K562 (cell line): ENCODE measurements at regions not wholly inside any gene's neighbourhood (a gene's known extent, or its start where the extent isn't known, plus 50 kb on each side); places are given as distances from the start of the nearest gene placed in this dataset.

ENCODE experiments used
- ATAC-seq: fragments of 200-7000 bp; cut with Tn5 transposase; 3 replicates; pipeline ENCODE4 v1.9.1; 2020; ENCODE audit warnings: moderate library complexity
- BruUV-seq: library from RNA; stranded (reverse); fragments of 400-500 nt; replicated peaks from 2 replicates; lab custom pipeline; 2021; lab: Mats Ljungman, UMichigan
- CTCF ChIA-PET: fragments of 300-600 bp; formaldehyde crosslinking; extraction: SDS; loops from one replicate; lab custom pipeline; 2021; ENCODE audit warnings: low intra/inter-chr PET ratio; lab: Yijun Ruan, JAX
- POLR2A ChIA-PET: fragments of 300-600, 350-650 bp; sonication (Branson Sonifier 250); formaldehyde crosslinking; extraction: SDS; loops from one replicate; lab custom pipeline; 2021; ENCODE audit warnings: antibody characterized with exemption, inconsistent platforms; lab: Yijun Ruan, JAX
- DNase-seq, 4 experiments: peaks; one replicate each; pipeline versions ENCODE4 v3.0.0 to v3.0.0-alpha.2; 2011 to 2018; ENCODE audit warnings: low spot score in 3 of 4, mixed read lengths in 3 of 4; ENCODE audit errors: extremely low read depth in 1 of 4
- FAIRE-seq: peaks from 2 replicates; lab custom pipeline; 2011; peaks lifted over from hg19 to GRCh38; lab: Jason Lieb, UNC
- H2AFZ ChIP-seq: 2 replicates; pipeline ENCODE4 v1.6.0; 2011; ENCODE audit warnings: low read depth, low read length, control low read depth, inconsistent platforms
- H3K27ac ChIP-seq: fragments of 200-600 bp; 3 replicates; pipeline ENCODE4 v1.8.0; 2011; ENCODE audit warnings: low read depth, mild to moderate bottlenecking, control low read depth, inconsistent platforms, low read length, moderate library complexity, mixed read lengths; ENCODE audit errors: extremely low read depth
- H3K27me3 ChIP-seq, 2 experiments: fragments of 300-600 bp in 1 of 2; 2 replicates in 1 of 2; 3 replicates in 1 of 2; pipeline versions ENCODE4 v1.6.0 to v1.8.0; 2011; ENCODE audit warnings: inconsistent platforms in 2 of 2, low read length in 2 of 2, mild to moderate bottlenecking in 1 of 2, mixed read lengths in 1 of 2, moderate library complexity in 1 of 2; ENCODE audit not compliant: control insufficient read depth in 2 of 2, insufficient read depth in 2 of 2
- H3K36me3 ChIP-seq: fragments of 300-600 bp; 3 replicates; pipeline ENCODE4 v1.8.0; 2011; ENCODE audit warnings: mild to moderate bottlenecking, low read length, inconsistent platforms; ENCODE audit not compliant: control insufficient read depth, insufficient read depth
- H3K4me1 ChIP-seq, 2 experiments: fragments of 200-600 bp in 1 of 2; replicated peaks in 1 of 2; 2 replicates in 1 of 2; 3 replicates in 1 of 2; pipeline versions ENCODE4 v1.5.1 to v1.8.0; 2011; ENCODE audit warnings: inconsistent platforms in 2 of 2, low read length in 2 of 2, mild to moderate bottlenecking in 1 of 2, mixed read lengths in 1 of 2, moderate library complexity in 1 of 2; ENCODE audit not compliant: control insufficient read depth in 2 of 2, insufficient read depth in 2 of 2
- H3K4me2 ChIP-seq: 2 replicates; pipeline ENCODE4 v1.6.1; 2011; ENCODE audit warnings: low read length, control low read depth, inconsistent platforms, mixed read lengths; ENCODE audit not compliant: insufficient read depth
- H3K4me3 ChIP-seq: fragments of 200-600 bp; sonication (generic), shearing (Covaris generic); 2 replicates; pipeline ENCODE4 v1.5.1; 2016; ENCODE audit warnings: control low read depth, inconsistent platforms
- H3K79me2 ChIP-seq: fragments of 200-600 bp; 3 replicates; pipeline ENCODE4 v1.8.0; 2011; ENCODE audit warnings: low read length, inconsistent platforms; ENCODE audit not compliant: control insufficient read depth, insufficient read depth
- H3K9ac ChIP-seq, 2 experiments: 2 replicates each; pipeline versions ENCODE4 v1.6.0 to v1.6.1; 2011; ENCODE audit warnings: low read depth in 2 of 2, low read length in 2 of 2, control low read depth in 1 of 2, inconsistent platforms in 1 of 2, mild to moderate bottlenecking in 1 of 2, mixed read lengths in 1 of 2; ENCODE audit not compliant: insufficient read depth in 1 of 2
- H3K9me1 ChIP-seq: one replicate; pipeline ENCODE4 v1.6.0; 2011; ENCODE audit warnings: inconsistent platforms, mild to moderate bottlenecking, low read length, moderate library complexity; ENCODE audit not compliant: control insufficient read depth, insufficient read depth
- H3K9me3 ChIP-seq: replicated peaks from 2 replicates; pipeline ENCODE4 v1.5.1; 2011; ENCODE audit warnings: low read depth, low read length, inconsistent platforms; ENCODE audit not compliant: control insufficient read depth, insufficient read depth
- H4K20me1 ChIP-seq: replicated peaks from 2 replicates; pipeline ENCODE4 v1.6.1; 2011; ENCODE audit warnings: low read length, inconsistent platforms, mixed read lengths; ENCODE audit not compliant: control insufficient read depth, insufficient read depth
- FOXK1 ChIP-seq: sonication (generic); formaldehyde crosslinking; IDR thresholded peaks from 2 replicates; pipeline ENCODE4 v1.8.0; 2022; ENCODE audit warnings: missing genetic modification reagents, mild to moderate bottlenecking, borderline replicate concordance
- MECOM ChIP-seq: fragments of 250-450 bp; sonication (Bioruptor Pico); IDR thresholded peaks from 2 replicates; pipeline ENCODE4 v1.8.0; 2022; ENCODE audit warnings: inconsistent platforms
- MXD1 ChIP-seq: fragments of 250-450 bp; sonication (Bioruptor Pico); IDR thresholded peaks from 2 replicates; pipeline ENCODE4 v1.8.0; 2021; ENCODE audit warnings: borderline replicate concordance, mild to moderate bottlenecking, moderate library complexity; ENCODE audit not compliant: poor library complexity, severe bottlenecking
- NKRF ChIP-seq: fragments of 450-650 bp; IDR thresholded peaks from 2 replicates; pipeline ENCODE4 v1.6.1; 2016; ENCODE audit warnings: borderline replicate concordance
- PCBP2 ChIP-seq: fragments of 200-400 bp; formaldehyde crosslinking; IDR thresholded peaks from 2 replicates; pipeline ENCODE4 v1.6.1; 2018; ENCODE audit warnings: low read length, low read depth, mild to moderate bottlenecking, moderate library complexity; ENCODE audit not compliant: poor library complexity, severe bottlenecking
- PREB ChIP-seq: sonication (generic); formaldehyde crosslinking; IDR thresholded peaks from 2 replicates; pipeline ENCODE4 v1.8.1; 2023; ENCODE audit warnings: mild to moderate bottlenecking, missing genetic modification reagents
- RFX1 ChIP-seq: fragments of 450-650 bp; IDR thresholded peaks from 2 replicates; pipeline ENCODE4 v1.6.1; 2016; ENCODE audit warnings: mild to moderate bottlenecking, moderate library complexity
- SMAD1 ChIP-seq: fragments of 150-350 bp; IDR thresholded peaks from 2 replicates; pipeline ENCODE4 v1.6.1; 2014; ENCODE audit warnings: low read length, low read depth; ENCODE audit not compliant: partially characterized antibody
- TAL1 ChIP-seq: fragments of 450-650 bp; IDR thresholded peaks from 2 replicates; pipeline ENCODE4 v1.6.1; 2016; ENCODE audit warnings: mild to moderate bottlenecking
- WHSC1 ChIP-seq: IDR thresholded peaks from one replicate; pipeline ENCODE4 v1.6.1; 2012; ENCODE audit warnings: low read length, control low read depth, inconsistent platforms
- ZNF239 ChIP-seq: fragments of 250-450 bp; sonication (Bioruptor Pico); IDR thresholded peaks from 2 replicates; pipeline ENCODE4 v1.4.0; 2020; ENCODE audit warnings: mild to moderate bottlenecking
- ZNF740 ChIP-seq, 3 experiments: fragments of 200-800 bp in 1 of 3; sonication (Bioruptor generic) in 1 of 3; sonication (generic) in 1 of 3; formaldehyde crosslinking in 1 of 3; IDR thresholded peaks; 2 replicates each; pipeline versions ENCODE4 v1.6.1 to v1.8.0; 2016 to 2022; ENCODE audit warnings: mild to moderate bottlenecking in 2 of 3, missing compliant biosample characterization in 2 of 3, missing genetic modification characterization in 2 of 3, missing genetic modification reagents in 1 of 3
- ZNF830 ChIP-seq: fragments of 250-450 bp; sonication (Bioruptor Pico); IDR thresholded peaks from 2 replicates; pipeline ENCODE4 v1.5.0; 2021; ENCODE audit warnings: mild to moderate bottlenecking
- WGBS: fragments of 100-300 bp; shearing (Covaris generic); methylation state at CpG from one replicate; pipeline ENCODE4 v1.1.6; 2016; ENCODE audit warnings: low coverage, mixed read lengths; ENCODE audit not compliant: insufficient coverage; ENCODE audit errors: missing lambda C conversion rate; 5-methylcytosine and 5-hydroxymethylcytosine counted together
- in situ Hi-C: fragments of 300-500 bp; cut with MboI; formaldehyde crosslinking; loops from 4 replicates; pipeline ENCODE4 v1.15.0; 2018; ENCODE audit warnings: inconsistent platforms, mixed read lengths
- intact Hi-C: fragments of 100-400 bp; cut with micrococcal nuclease; formaldehyde crosslinking; loops from 2 replicates; pipeline ENCODE4 v1.14.2; 2022

GRCh38 chr2:30351116-30351515, 95.9 kb upstream of the LCLAT1 start:
- no peak for FAIRE-seq
- 8% methylated on average over 9 of the region's 9 CpGs for WGBS
- ATAC-seq: no peak
- Histone ChIP-seq H3K4me1 (no peaks in the 10 kb centered on the region; a peak in 1 of 5 replicates), H3K79me2 (no peaks in the 10 kb centered on the region), H3K4me3 (no peak overlapping the region), H3K9ac (no peak overlapping the region), H3K36me3 (no peaks in the 10 kb centered on the region), H3K27me3 (peaks cover 10 to 48% of the 10 kb centered on the region in 2 experiments), H3K27ac (no peak overlapping the region), H3K9me3 (no peaks in the 10 kb centered on the region), H3K9me1 (no peaks in the 10 kb centered on the region), H3K4me2 (no peak overlapping the region), H2AFZ (no peak overlapping the region), H4K20me1 (0 out of 2 replicates have a peak, but pooled peaks cover 2% of the 10 kb centered on the region)
- no TSS peak for BruUV-seq
- in situ Hi-C loops: no loop called here
- intact Hi-C loops: no loop called here
- ChIA-PET POLR2A (interaction anchor here (1.4 kb wide), 1 partner anchor 11 kb away, joined by 3 read pairs; no protein-coding TSS in a partner anchor), CTCF (no interaction called here)
- DNase-seq: no peak
- TF ChIP-seq WHSC1: no peak
- no peak for TF ChIP-seq SMAD1
- no peak for TF ChIP-seq RFX1
- no peak for TF ChIP-seq FOXK1 (CRISPR knock-in tag)
- TF ChIP-seq ZNF830 (CRISPR knock-in tag): no peak
- TF ChIP-seq MECOM (CRISPR knock-in tag): no peak
- no peak for TF ChIP-seq ZNF239 (CRISPR knock-in tag)
- no peak for TF ChIP-seq ZNF740 (CRISPR knock-in tag; IDR thresholded peaks at IDR 0.05)
- TF ChIP-seq ZNF740 (tag; IDR thresholded peaks at IDR 0.05): no peak
- TF ChIP-seq PCBP2: no peak
- no peak for TF ChIP-seq PREB (CRISPR knock-in tag)
- TF ChIP-seq NKRF: no peak
- no peak for TF ChIP-seq MXD1 (CRISPR knock-in tag)
- no peak for TF ChIP-seq TAL1
- TF ChIP-seq, all 486 proteins: peak for 0
